Upper lobe of left lung (tissue), 6 donors: ENCODE measurements at regions not wholly inside any gene's neighbourhood (a gene's known extent, or its start where the extent isn't known, plus 50 kb on each side); places are given as distances from the start of the nearest gene placed in this dataset.

Experiments used
- ATAC-seq, 2 donors: fragments of 200-7000 bp; cut with Tn5 transposase; one replicate each; pipeline ENCODE4 v1.9.1; 2022; ENCODE audit warnings: mild to moderate bottlenecking in 2 of 2, moderate library complexity in 2 of 2; ENCODE audit not compliant: low FRiP score in 2 of 2
- DNase-seq, 2 donors: peaks; one replicate each; pipeline ENCODE4 v3.0.0-alpha.2; 2019 to 2020
- H3K27ac ChIP-seq, 4 donors: fragments of 200-600 bp; sonication (generic); one replicate each; pipeline ENCODE4 v1.5.1; 2016 to 2019
- H3K27me3 ChIP-seq, 4 donors: fragments of 200-600 bp; sonication (generic); one replicate each; pipeline ENCODE4 v1.5.1; 2017 to 2019
- H3K36me3 ChIP-seq, 4 donors: fragments of 200-600 bp; sonication (generic); one replicate each; pipeline ENCODE4 v1.5.1; 2016 to 2019
- H3K4me1 ChIP-seq, 4 donors: fragments of 200-600 bp; sonication (generic); one replicate each; pipeline ENCODE4 v1.5.1; 2018 to 2019
- H3K4me3 ChIP-seq, 4 donors: fragments of 200-600 bp; sonication (generic); one replicate each; pipeline ENCODE4 v1.5.1; 2017 to 2019; ENCODE audit warnings: mild to moderate bottlenecking in 2 of 4, moderate library complexity in 1 of 4
- H3K9me3 ChIP-seq, 4 donors: fragments of 200-600 bp; sonication (generic); one replicate each; pipeline ENCODE4 v1.5.1; 2018 to 2019
- CTCF ChIP-seq, 6 experiments: fragments of 450-650 bp in 4 of 6; fragments of 200-600 bp in 2 of 6; sonication (generic) in 2 of 6; IDR thresholded peaks; one replicate each; pipeline ENCODE4 v1.5.1; 2016 to 2019; ENCODE audit warnings: antibody characterized with exemption in 6 of 6
- EP300 ChIP-seq, 4 donors: sonication (generic); formaldehyde crosslinking; IDR thresholded peaks; one replicate each; pipeline ENCODE4 v1.5.1; 2017; ENCODE audit warnings: antibody characterized with exemption in 4 of 4, control low read depth in 2 of 4
- POLR2A ChIP-seq, 4 donors: fragments of 450-650 bp; IDR thresholded peaks; one replicate each; pipeline ENCODE4 v1.5.1; 2016 to 2017; ENCODE audit warnings: antibody characterized with exemption in 4 of 4, mild to moderate bottlenecking in 2 of 4
- POLR2AphosphoS5 ChIP-seq, 2 donors: sonication (generic); formaldehyde crosslinking; IDR thresholded peaks; one replicate each; pipeline ENCODE4 v1.5.1; 2017; ENCODE audit warnings: antibody characterized with exemption in 2 of 2
- WGBS, 2 donors: methylation state at CpG; one replicate each; pipeline ENCODE4 v1.1.5; 2017 to 2018; 5-methylcytosine and 5-hydroxymethylcytosine counted together
- donor health status: DM: no; HTN: no; CAD: no; lungs with moderate emphysema.
- donor health status: DM: no; HTN: yes; CAD: no; lungs with severe emphysema.

- ATAC-seq (no peak), DNase-seq (no peak)
- Histone ChIP-seq H3K9me3 (no peaks in the 10 kb centered on the region), H3K27me3 (no peaks in the 10 kb centered on the region), H3K4me1 (no peaks in the 10 kb centered on the region), H3K36me3 (no peaks in the 10 kb centered on the region), H3K4me3 (no peak overlapping the region), H3K27ac (no peak overlapping the region)
- TF ChIP-seq POLR2A (IDR thresholded peaks at IDR 0.05) (no peak), POLR2AphosphoS5 (IDR thresholded peaks at IDR 0.05) (no peak), CTCF (IDR thresholded peaks at IDR 0.05) (no peak), EP300 (IDR thresholded peaks at IDR 0.05) (no peak)
These were observed 311.9 kb upstream of the KLHL29 start for GRCh38 chr2:23073056-23073455.

DNA sequence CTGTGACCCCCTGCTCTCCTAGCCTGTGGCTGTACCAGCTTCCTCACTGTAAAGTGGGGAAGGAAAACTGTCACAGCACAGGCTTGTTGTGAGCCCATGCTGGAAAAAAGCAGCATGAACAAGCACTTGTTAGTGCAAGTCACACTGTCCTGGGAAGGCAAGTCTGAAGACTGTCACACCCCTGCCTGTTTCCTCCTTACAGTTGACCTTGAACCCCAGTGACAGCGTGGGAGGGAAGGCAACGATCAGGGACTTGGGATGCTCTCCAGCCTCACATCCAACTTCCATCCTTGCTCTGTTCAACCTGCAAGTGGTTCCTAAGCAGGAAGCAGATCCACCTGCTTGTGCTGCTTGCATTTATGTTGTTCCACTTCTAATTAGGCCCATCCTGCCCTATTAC, 311.3 kb upstream of the KLHL29 start:
- WGBS, 2 donors = 36 to 44% methylated on average over 2 of the region's 2 CpGs
- no peak overlapping the region for H3K4me3 ChIP-seq
- no peak for DNase-seq

GRCh38 chr2:23077596-23077995, 307.4 kb upstream of the KLHL29 start:
- Histone ChIP-seq H3K27me3 (no peaks in the 10 kb centered on the region), H3K27ac (no peak overlapping the region), H3K9me3 (no peaks in the 10 kb centered on the region), H3K4me3 (no peak overlapping the region), H3K4me1 (no peaks in the 10 kb centered on the region), H3K36me3 (no peaks in the 10 kb centered on the region)
- DNase-seq = no peak
- TF ChIP-seq CTCF (IDR thresholded peaks at IDR 0.05) = no peak
- no peak for TF ChIP-seq POLR2A (IDR thresholded peaks at IDR 0.05)
- TF ChIP-seq EP300 (IDR thresholded peaks at IDR 0.05) = no peak
- no peak for TF ChIP-seq POLR2AphosphoS5 (IDR thresholded peaks at IDR 0.05)
- ATAC-seq = no peak
- 53 to 57% methylated on average over 4 of the region's 4 CpGs for WGBS, 2 donors

More for the DNA sequence above, 311.3 kb upstream of the KLHL29 start:
- TF ChIP-seq EP300 (IDR thresholded peaks at IDR 0.05) (no peak), CTCF (IDR thresholded peaks at IDR 0.05) (no peak), POLR2A (IDR thresholded peaks at IDR 0.05) (no peak), POLR2AphosphoS5 (IDR thresholded peaks at IDR 0.05) (no peak)
- Histone ChIP-seq H3K4me1 (no peaks in the 10 kb centered on the region), H3K36me3 (no peaks in the 10 kb centered on the region), H3K9me3 (no peaks in the 10 kb centered on the region), H3K27ac (no peak overlapping the region), H3K27me3 (no peaks in the 10 kb centered on the region)
- no peak for ATAC-seq

DNA sequence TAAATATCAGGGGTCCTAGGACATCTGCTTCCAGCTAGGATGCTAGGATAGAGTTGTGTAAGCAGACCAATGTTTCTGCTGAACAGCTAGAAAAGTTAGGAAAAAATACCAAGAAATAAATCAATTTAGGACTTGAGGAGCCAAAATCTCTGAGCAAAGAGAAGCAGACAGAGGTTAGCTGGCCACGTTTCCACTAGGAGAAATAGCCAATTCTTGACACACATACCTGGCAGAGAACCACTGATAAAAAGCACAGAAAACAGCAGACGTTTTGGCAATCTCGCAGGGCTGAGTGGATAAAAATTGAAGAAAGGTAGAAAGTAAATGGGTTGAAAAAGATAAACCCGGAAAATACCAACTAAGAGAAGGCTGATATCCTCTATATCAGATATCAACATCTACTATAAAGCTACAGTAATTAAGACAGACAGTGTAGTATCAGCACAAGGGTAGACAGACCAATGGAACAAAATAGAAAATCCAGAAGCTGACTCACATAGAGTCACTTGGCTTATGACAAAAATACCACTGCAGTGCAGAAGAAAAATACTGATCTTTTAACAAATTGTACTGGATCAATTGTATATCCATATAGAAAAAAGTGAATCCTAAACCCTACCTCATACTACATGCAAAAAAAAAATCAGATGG, 306.1 kb upstream of the KLHL29 start:
- Histone ChIP-seq H3K36me3 (no peaks in the 10 kb centered on the region), H3K27me3 (no peaks in the 10 kb centered on the region), H3K9me3 (no peaks in the 10 kb centered on the region), H3K4me1 (no peaks in the 10 kb centered on the region), H3K27ac (no peak overlapping the region), H3K4me3 (no peak overlapping the region)
- TF ChIP-seq EP300 (IDR thresholded peaks at IDR 0.05) = no peak
- no peak for TF ChIP-seq POLR2AphosphoS5 (IDR thresholded peaks at IDR 0.05)
- TF ChIP-seq POLR2A (IDR thresholded peaks at IDR 0.05) = no peak
- no peak for TF ChIP-seq CTCF (IDR thresholded peaks at IDR 0.05)
- DNase-seq (no peak), ATAC-seq (peak in 1 of 2 donors; percentile 44)
- 61 to 66% methylated on average over 4 of the region's 4 CpGs for WGBS, 2 donors

GRCh38 chr2:23083966-23084365, 301.0 kb upstream of the KLHL29 start:
- ATAC-seq (no peak), DNase-seq (no peak)
- 71 to 79% methylated on average over 1 of the region's 1 CpG for WGBS, 2 donors
- H3K4me3 ChIP-seq = no peak overlapping the region
- no peaks in the 10 kb centered on the region for H3K9me3 ChIP-seq
- no peaks in the 10 kb centered on the region for H3K36me3 ChIP-seq
- no peaks in the 10 kb centered on the region for H3K4me1 ChIP-seq
- no peak overlapping the region for H3K27ac ChIP-seq
- H3K27me3 ChIP-seq = no peaks in the 10 kb centered on the region
- TF ChIP-seq EP300 (IDR thresholded peaks at IDR 0.05) = no peak
- TF ChIP-seq CTCF (IDR thresholded peaks at IDR 0.05) = no peak
- TF ChIP-seq POLR2A (IDR thresholded peaks at IDR 0.05) = no peak
- TF ChIP-seq POLR2AphosphoS5 (IDR thresholded peaks at IDR 0.05) = no peak
